Ramos (cell line): ENCODE measurements at regions not wholly inside any gene's neighbourhood (a gene's known extent, or its start where the extent isn't known, plus 50 kb on each side); places are given as distances from the start of the nearest gene placed in this dataset.

Experiments used
- in situ Hi-C: fragments of 300-500 bp; cut with MboI; formaldehyde crosslinking; loops from one replicate; pipeline ENCODE4 v1.14.3; 2022; ENCODE audit warnings: low sequenced_read_pairs; ENCODE audit not compliant: unreplicated experiment

GRCh38 chr5:58048185-58048925 is 411.5 kb downstream of the PLK2 start:
- in situ Hi-C loops = no loop called here

GRCh38 chr5:58046371-58046770 is 413.5 kb downstream of the PLK2 start:
- in situ Hi-C loops = no loop called here

GRCh38 chr5:58044166-58044565 is 415.7 kb downstream of the PLK2 start:
- in situ Hi-C loops = no loop called here

- in situ Hi-C loops = no loop called here
Measured at GRCh38 chr5:58043032-58043945, 416.6 kb downstream of the PLK2 start.

GRCh38 chr5:58041884-58042283 is 418.0 kb downstream of the PLK2 start:
- in situ Hi-C loops = no loop called here

- in situ Hi-C loops = no loop called here
Measured at GRCh38 chr5:58040846-58041245, 419.0 kb downstream of the PLK2 start.

GRCh38 chr5:58040044-58040443 is 419.8 kb downstream of the PLK2 start:
- in situ Hi-C loops = no loop called here

GRCh38 chr5:58037899-58038298 is 422.0 kb downstream of the PLK2 start:
- in situ Hi-C loops = no loop called here

GRCh38 chr5:58025809-58026208 is 434.1 kb downstream of the PLK2 start:
- in situ Hi-C loops = no loop called here

GRCh38 chr5:58024151-58024550 is 435.7 kb downstream of the PLK2 start:
- in situ Hi-C loops = no loop called here

- in situ Hi-C loops = no loop called here
Measured at GRCh38 chr5:58022055-58022454, 437.8 kb downstream of the PLK2 start.

- in situ Hi-C loops = no loop called here
Measured at GRCh38 chr5:58021466-58021865, 438.4 kb downstream of the PLK2 start.

- in situ Hi-C loops = no loop called here
Measured at GRCh38 chr5:58019614-58020013, 440.3 kb downstream of the PLK2 start.

- in situ Hi-C loops = no loop called here
Measured at GRCh38 chr5:58018016-58018415, 441.9 kb downstream of the PLK2 start.

GRCh38 chr5:58016877-58017276 is 443.0 kb downstream of the PLK2 start:
- in situ Hi-C loops = no loop called here

GRCh38 chr5:58016358-58016757 is 443.5 kb downstream of the PLK2 start:
- in situ Hi-C loops = no loop called here

- in situ Hi-C loops = no loop called here
Measured at GRCh38 chr5:58015175-58015574, 444.7 kb downstream of the PLK2 start.

- in situ Hi-C loops = no loop called here
Measured at GRCh38 chr5:58013542-58014258, 446.2 kb downstream of the PLK2 start.

- in situ Hi-C loops = no loop called here
Measured at GRCh38 chr5:58012801-58013315, 447.0 kb downstream of the PLK2 start.

- in situ Hi-C loops = no loop called here
Measured at GRCh38 chr5:58012102-58012501, 447.8 kb downstream of the PLK2 start.

- in situ Hi-C loops = no loop called here
Measured at GRCh38 chr5:58011301-58011700, 448.6 kb downstream of the PLK2 start.
